Activated B cell treated with CpG ODN at 0.5 μM for 24 hours (primary cell): ENCODE measurements at regions not wholly inside any gene's neighbourhood (a gene's known extent, or its start where the extent isn't known, plus 50 kb on each side); places are given as distances from the start of the nearest gene placed in this dataset.

Source experiments
- ATAC-seq: fragments of 200-7000 bp; cut with Tn5 transposase; one replicate; pipeline ENCODE4 v1.10.0; 2021; ENCODE audit warnings: low read depth, mild to moderate bottlenecking, moderate library complexity
- CTCF ChIA-PET: fragments of 350-600 bp; sonication (Branson Sonifier 250); formaldehyde crosslinking; loops from one replicate; lab custom pipeline; 2021; ENCODE audit warnings: antibody characterized with exemption; lab: Charles Lee
- POLR2A ChIA-PET: fragments of 350-600 bp; sonication (Branson Sonifier 250); formaldehyde crosslinking; loops from one replicate; lab custom pipeline; 2021; ENCODE audit warnings: antibody characterized with exemption; lab: Charles Lee
- DNase-seq: peaks from one replicate; pipeline ENCODE4 v3.0.0; 2022
- H3K27ac Mint-ChIP-seq: one replicate; pipeline ENCODE4 v1.8.0; 2020; ENCODE audit warnings: mixed read lengths
- H3K27me3 Mint-ChIP-seq: one replicate; pipeline ENCODE4 v1.8.0; 2021; ENCODE audit warnings: mixed read lengths
- H3K36me3 Mint-ChIP-seq: one replicate; pipeline ENCODE4 v1.8.0; 2021; ENCODE audit warnings: low read depth, mixed read lengths
- H3K4me1 Mint-ChIP-seq: one replicate; pipeline ENCODE4 v1.8.0; 2021; ENCODE audit warnings: mixed read lengths
- H3K4me3 Mint-ChIP-seq: one replicate; pipeline ENCODE4 v1.8.0; 2020; ENCODE audit warnings: mild to moderate bottlenecking, mixed read lengths
- H3K9me3 Mint-ChIP-seq: one replicate; pipeline ENCODE4 v1.8.0; 2020; ENCODE audit warnings: mixed read lengths
- intact Hi-C: fragments of 100-400 bp; cut with micrococcal nuclease; formaldehyde crosslinking; loops from one replicate; pipeline ENCODE4 v1.15.1; 2024
- TF ChIP-seq, protein P1 (sequence below): fragments of 200-600 bp; IDR thresholded peaks from one replicate; pipeline ENCODE4 v1.8.0; 2022; ENCODE audit warnings: antibody characterized with exemption, mild to moderate bottlenecking

- H3K4me1 Mint-ChIP-seq: no peaks in the 10 kb centered on the region
- no peaks in the 10 kb centered on the region for H3K9me3 Mint-ChIP-seq
- ChIA-PET CTCF (no interaction called here), POLR2A (no interaction called here)
- intact Hi-C loops: no loop called here
- no peaks in the 10 kb centered on the region for H3K36me3 Mint-ChIP-seq
- H3K4me3 Mint-ChIP-seq: no peak overlapping the region
- no peaks in the 10 kb centered on the region for H3K27me3 Mint-ChIP-seq
- no peak for ATAC-seq
- H3K27ac Mint-ChIP-seq: no peak overlapping the region
- TF ChIP-seq, protein P1, sequence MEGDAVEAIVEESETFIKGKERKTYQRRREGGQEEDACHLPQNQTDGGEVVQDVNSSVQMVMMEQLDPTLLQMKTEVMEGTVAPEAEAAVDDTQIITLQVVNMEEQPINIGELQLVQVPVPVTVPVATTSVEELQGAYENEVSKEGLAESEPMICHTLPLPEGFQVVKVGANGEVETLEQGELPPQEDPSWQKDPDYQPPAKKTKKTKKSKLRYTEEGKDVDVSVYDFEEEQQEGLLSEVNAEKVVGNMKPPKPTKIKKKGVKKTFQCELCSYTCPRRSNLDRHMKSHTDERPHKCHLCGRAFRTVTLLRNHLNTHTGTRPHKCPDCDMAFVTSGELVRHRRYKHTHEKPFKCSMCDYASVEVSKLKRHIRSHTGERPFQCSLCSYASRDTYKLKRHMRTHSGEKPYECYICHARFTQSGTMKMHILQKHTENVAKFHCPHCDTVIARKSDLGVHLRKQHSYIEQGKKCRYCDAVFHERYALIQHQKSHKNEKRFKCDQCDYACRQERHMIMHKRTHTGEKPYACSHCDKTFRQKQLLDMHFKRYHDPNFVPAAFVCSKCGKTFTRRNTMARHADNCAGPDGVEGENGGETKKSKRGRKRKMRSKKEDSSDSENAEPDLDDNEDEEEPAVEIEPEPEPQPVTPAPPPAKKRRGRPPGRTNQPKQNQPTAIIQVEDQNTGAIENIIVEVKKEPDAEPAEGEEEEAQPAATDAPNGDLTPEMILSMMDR: no peak
- DNase-seq: no peak
Measured at GRCh38 chr2:52082646-52083045, 1050.7 kb upstream of the NRXN1 start.

- Mint-ChIP-seq H3K9me3 (no peaks in the 10 kb centered on the region), H3K27ac (no peak overlapping the region), H3K36me3 (no peaks in the 10 kb centered on the region), H3K4me3 (no peak overlapping the region), H3K27me3 (no peaks in the 10 kb centered on the region), H3K4me1 (peaks cover 4% of the 10 kb centered on the region)
- ChIA-PET CTCF (no interaction called here), POLR2A (no interaction called here)
- intact Hi-C loops: no loop called here
- no peak for DNase-seq
- no peak for ATAC-seq
- TF ChIP-seq, protein P1: no peak
Measured at GRCh38 chr2:52079602-52080001, 1047.7 kb upstream of the NRXN1 start.

GRCh38 chr2:52077159-52077558 is 1045.2 kb upstream of the NRXN1 start:
- ChIA-PET CTCF (no interaction called here), POLR2A (no interaction called here)
- Mint-ChIP-seq H3K27ac (no peak overlapping the region), H3K9me3 (no peaks in the 10 kb centered on the region), H3K4me1 (peaks cover 10% of the 10 kb centered on the region), H3K27me3 (no peaks in the 10 kb centered on the region), H3K36me3 (no peaks in the 10 kb centered on the region), H3K4me3 (no peak overlapping the region)
- no peak for DNase-seq
- no peak for ATAC-seq
- TF ChIP-seq, protein P1: no peak
- intact Hi-C loops: no loop called here

DNA sequence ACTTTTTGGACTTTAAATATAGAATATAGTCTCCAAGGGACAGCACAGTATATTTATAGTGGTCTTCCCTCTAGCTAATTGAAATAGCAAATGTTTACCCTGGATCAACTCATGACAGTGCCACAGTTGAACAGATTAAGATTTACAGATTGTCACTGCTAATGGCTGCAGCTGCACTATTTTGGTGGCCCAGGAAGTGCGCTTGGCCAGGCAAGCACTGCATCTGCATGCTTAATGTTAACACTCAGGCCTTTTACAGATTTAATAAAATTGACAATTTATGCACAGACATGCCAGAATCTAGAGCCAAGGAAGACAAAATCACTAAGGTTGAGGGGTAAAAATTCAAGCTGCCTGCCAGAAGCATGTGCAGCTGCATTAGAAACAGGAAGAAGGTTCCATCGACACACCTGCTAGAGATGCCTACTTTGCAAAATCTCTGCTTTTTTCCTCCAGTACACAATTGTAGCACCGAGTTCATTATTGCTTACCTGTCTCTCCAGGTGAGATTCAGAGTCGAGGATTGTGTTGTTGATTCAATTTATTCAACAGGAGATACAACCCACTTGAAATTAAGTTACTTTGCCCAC is 1042.3 kb upstream of the NRXN1 start:
- TF ChIP-seq, protein P1: no peak
- H3K27me3 Mint-ChIP-seq: no peaks in the 10 kb centered on the region
- H3K36me3 Mint-ChIP-seq: no peaks in the 10 kb centered on the region
- ATAC-seq: peak; percentile 18
- intact Hi-C loops: no loop called here
- no peak for DNase-seq
- peak overlapping the region; percentile 30 for H3K27ac Mint-ChIP-seq
- no peak overlapping the region for H3K4me3 Mint-ChIP-seq
- POLR2A ChIA-PET: no interaction called here
- H3K9me3 Mint-ChIP-seq: no peaks in the 10 kb centered on the region
- H3K4me1 Mint-ChIP-seq: peaks cover 10% of the 10 kb centered on the region
- CTCF ChIA-PET: no interaction called here

- CTCF ChIA-PET: no interaction called here
- DNase-seq (no peak), ATAC-seq (no peak)
- Mint-ChIP-seq H3K9me3 (no peaks in the 10 kb centered on the region), H3K27ac (no peak overlapping the region), H3K36me3 (no peaks in the 10 kb centered on the region), H3K4me1 (peaks cover 10% of the 10 kb centered on the region), H3K27me3 (no peaks in the 10 kb centered on the region), H3K4me3 (no peak overlapping the region)
- TF ChIP-seq, protein P1: no peak
- intact Hi-C loops: no loop called here
- POLR2A ChIA-PET: no interaction called here
Measured at GRCh38 chr2:52072949-52073348, 1041.0 kb upstream of the NRXN1 start.
